ENCODE measurements at regions not wholly inside any gene's neighbourhood (a gene's known extent, or its start where the extent isn't known, plus 50 kb on each side); places are given as distances from the start of the nearest gene placed in this dataset.

GRCh38 chr4:32022071-32022470, 1301.9 kb downstream of the PCDH7 start:
- no peaks in the 10 kb centered on the region for H3K27me3 ChIP-seq (replicated peaks in 1 of 4; ENCODE audit: control insufficient read depth in 3 of 4, extremely low read depth in 1 of 4, insufficient read depth in 3 of 4, low read length in 3 of 4)
- DNase-seq (ENCODE audit: low read depth in 1 of 2, low spot score in 2 of 2) (no peak), FAIRE-seq (no peak)
- H3K23ac ChIP-seq (ENCODE audit: insufficient read length) = no peak overlapping the region
- H3K14ac ChIP-seq (ENCODE audit: insufficient read length) = no peak overlapping the region
- H2BK15ac ChIP-seq (ENCODE audit: low read length) = no peak overlapping the region
- H2AK5ac ChIP-seq (ENCODE audit: low read depth, low read length) = no peak overlapping the region
- H3K4me1 ChIP-seq (replicated peaks in 1 of 4; ENCODE audit: control insufficient read depth in 3 of 4, insufficient read depth in 4 of 4, low read length in 3 of 4) = no peaks in the 10 kb centered on the region
- WGBS, 2 experiments (ENCODE audit: extremely low coverage in 1 of 2, insufficient coverage in 1 of 2, insufficient read length in 1 of 2, insufficient replicate concordance in 2 of 2, low coverage in 1 of 2, low lambda C conversion rate in 2 of 2, missing lambda C conversion rate in 1 of 2) = 93% methylated on average over 1 of the region's 1 CpG; no CpG with 5 or more reads in 1 of the 2 experiments
- no peak overlapping the region for H3K4ac ChIP-seq (replicated peaks; ENCODE audit: insufficient read length, low read depth, low read length)
- H3K79me1 ChIP-seq (ENCODE audit: low read depth, low read length) = no peaks in the 10 kb centered on the region
- POLR2A ChIA-PET (ENCODE audit: partially characterized antibody) = no interaction called here
- no peak overlapping the region for H2BK20ac ChIP-seq (ENCODE audit: low read length)
- H3K4me3 ChIP-seq (ENCODE audit: extremely low read depth in 1 of 4, insufficient read depth in 2 of 4, low read depth in 3 of 4, low read length in 4 of 4) = no peak overlapping the region
- no peak overlapping the region for H2BK5ac ChIP-seq (ENCODE audit: low read depth, low read length)
- no peaks in the 10 kb centered on the region for H3K23me2 ChIP-seq (ENCODE audit: low read depth, low read length)
- CTCF ChIA-PET (ENCODE audit: partially characterized antibody) = interaction anchor here (0.8 kb wide), 1 partner anchor 13 kb away, joined by 4 read pairs; no protein-coding TSS in a partner anchor
- no peak overlapping the region for H3K18ac ChIP-seq (ENCODE audit: extremely low read depth, low read length)
- no peak overlapping the region for H4K5ac ChIP-seq (ENCODE audit: insufficient read length, low read depth, low read length)
- H3K9me3 ChIP-seq (ENCODE audit: insufficient read depth in 2 of 2, low read depth in 1 of 2, low read length in 1 of 2) = no peaks in the 10 kb centered on the region
- H3K36me3 ChIP-seq (ENCODE audit: control insufficient read depth in 2 of 4, insufficient read depth in 4 of 4, low read length in 3 of 4) = 0 out of 8 replicates have a peak, but pooled peaks cover 0 to 3% (median 0%) of the 10 kb centered on the region in 4 experiments
- H3K79me2 ChIP-seq (ENCODE audit: control insufficient read depth in 1 of 2, insufficient read depth in 2 of 2, low read length in 2 of 2) = no peaks in the 10 kb centered on the region
- H3K27ac ChIP-seq (ENCODE audit: low read depth, low read length) = no peak overlapping the region
- no peak for TF ChIP-seq ASH2L (IDR thresholded peaks at IDR 0.05; ENCODE audit: low read length)
- no peak for TF ChIP-seq SIX5 (IDR thresholded peaks at IDR 0.05; ENCODE audit: low read depth, low read length)
- TF ChIP-seq BRCA1 (IDR thresholded peaks at IDR 0.05; ENCODE audit: low read depth, low read length) = no peak
- no peak for TF ChIP-seq HDAC2 (IDR thresholded peaks at IDR 0.05; ENCODE audit: borderline replicate concordance in 1 of 2, low read depth in 2 of 2, low read length in 2 of 2)
- TF ChIP-seq SP2 (IDR thresholded peaks at IDR 0.05; ENCODE audit: low read length) = no peak
- no peak for TF ChIP-seq POLR2AphosphoS5 (IDR thresholded peaks at IDR 0.05; ENCODE audit: low read depth, low read length)
- TF ChIP-seq TAF1 (IDR thresholded peaks at IDR 0.05; ENCODE audit: low read depth, low read length) = no peak
- no peak for TF ChIP-seq CTBP2 (IDR thresholded peaks at IDR 0.05; ENCODE audit: borderline replicate concordance, insufficient read depth, insufficient read length, low read length)
- H4K8ac ChIP-seq (ENCODE audit: extremely low read depth, insufficient read depth, low read length) = no peak overlapping the region
- no peak overlapping the region for H3K4me2 ChIP-seq (ENCODE audit: insufficient read depth in 1 of 2, low read depth in 2 of 2, low read length in 2 of 2)
- H3K9ac ChIP-seq (replicated peaks in 1 of 4; ENCODE audit: extremely low read depth in 1 of 4, low read depth in 3 of 4, low read length in 3 of 4) = no peak overlapping the region
- no peaks in the 10 kb centered on the region for H4K20me1 ChIP-seq (replicated peaks in 1 of 2; ENCODE audit: control insufficient read depth in 1 of 2, insufficient read depth in 2 of 2, low read length in 2 of 2)
- H2BK12ac ChIP-seq (ENCODE audit: low read depth, low read length) = no peak overlapping the region
- H2AFZ ChIP-seq (ENCODE audit: low read length) = no peak overlapping the region
- H3K56ac ChIP-seq (replicated peaks; ENCODE audit: insufficient read length, low read depth, low read length) = no peak overlapping the region
- H4K91ac ChIP-seq (replicated peaks; ENCODE audit: insufficient read length, low read length) = no peak overlapping the region
- no peak overlapping the region for H2BK120ac ChIP-seq (replicated peaks; ENCODE audit: low read depth, low read length)
